ENCODE measurements at regions not wholly inside any gene's neighbourhood (a gene's known extent, or its start where the extent isn't known, plus 50 kb on each side); places are given as distances from the start of the nearest gene placed in this dataset.

DNA sequence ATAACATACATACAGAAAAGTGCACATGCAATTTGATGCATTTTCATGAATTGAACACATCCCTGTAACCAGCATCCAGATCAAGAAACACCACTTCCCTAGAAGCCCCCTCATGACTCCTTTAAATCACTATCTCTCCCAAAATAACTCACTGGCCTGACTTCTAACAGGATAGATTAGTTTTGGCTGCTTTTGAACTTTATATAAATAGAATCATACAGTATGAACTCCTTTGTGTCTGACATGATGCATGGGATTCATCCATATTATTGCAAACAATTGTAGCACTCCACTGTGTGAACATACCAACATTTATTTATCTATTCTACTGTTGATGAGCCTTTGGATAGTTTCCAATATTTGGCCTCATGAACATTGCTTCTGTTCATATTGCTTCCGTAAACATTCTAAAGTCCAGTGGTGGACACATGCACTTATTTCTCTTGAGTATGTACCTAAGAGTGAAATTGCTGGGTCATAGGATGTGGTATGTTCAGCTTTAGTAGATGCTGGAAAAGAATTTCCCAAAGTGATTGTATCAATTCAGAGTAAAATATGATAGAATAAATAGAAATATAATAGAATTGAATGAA, 148.7 kb upstream of the GDNF start:
- Histone ChIP-seq H3K4me3 (no peak overlapping the region), H3K9me3 (no peaks in the 10 kb centered on the region), H3K27ac (no peak overlapping the region), H3K36me3 (no peaks in the 10 kb centered on the region), H3K4me1 (peaks cover 0 to 13% (median 5%) of the 10 kb centered on the region in 4 donors), H3K27me3 (no peaks in the 10 kb centered on the region)
- TF ChIP-seq POLR2AphosphoS5 (IDR thresholded peaks at IDR 0.05), result no peak
- no peak for TF ChIP-seq POLR2A (IDR thresholded peaks at IDR 0.05)
- TF ChIP-seq, protein P1, sequence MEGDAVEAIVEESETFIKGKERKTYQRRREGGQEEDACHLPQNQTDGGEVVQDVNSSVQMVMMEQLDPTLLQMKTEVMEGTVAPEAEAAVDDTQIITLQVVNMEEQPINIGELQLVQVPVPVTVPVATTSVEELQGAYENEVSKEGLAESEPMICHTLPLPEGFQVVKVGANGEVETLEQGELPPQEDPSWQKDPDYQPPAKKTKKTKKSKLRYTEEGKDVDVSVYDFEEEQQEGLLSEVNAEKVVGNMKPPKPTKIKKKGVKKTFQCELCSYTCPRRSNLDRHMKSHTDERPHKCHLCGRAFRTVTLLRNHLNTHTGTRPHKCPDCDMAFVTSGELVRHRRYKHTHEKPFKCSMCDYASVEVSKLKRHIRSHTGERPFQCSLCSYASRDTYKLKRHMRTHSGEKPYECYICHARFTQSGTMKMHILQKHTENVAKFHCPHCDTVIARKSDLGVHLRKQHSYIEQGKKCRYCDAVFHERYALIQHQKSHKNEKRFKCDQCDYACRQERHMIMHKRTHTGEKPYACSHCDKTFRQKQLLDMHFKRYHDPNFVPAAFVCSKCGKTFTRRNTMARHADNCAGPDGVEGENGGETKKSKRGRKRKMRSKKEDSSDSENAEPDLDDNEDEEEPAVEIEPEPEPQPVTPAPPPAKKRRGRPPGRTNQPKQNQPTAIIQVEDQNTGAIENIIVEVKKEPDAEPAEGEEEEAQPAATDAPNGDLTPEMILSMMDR (IDR thresholded peaks at IDR 0.05), result no peak
- peak in 1 of 2 donors; percentile 23 for DNase-seq
- intact Hi-C loops (cut with DNase I; ENCODE audit: low total_unique reads), result no loop called here
- 65 to 86% (median 80%) methylated on average over 1 of the region's 1 CpG for WGBS, 5 donors

DNA sequence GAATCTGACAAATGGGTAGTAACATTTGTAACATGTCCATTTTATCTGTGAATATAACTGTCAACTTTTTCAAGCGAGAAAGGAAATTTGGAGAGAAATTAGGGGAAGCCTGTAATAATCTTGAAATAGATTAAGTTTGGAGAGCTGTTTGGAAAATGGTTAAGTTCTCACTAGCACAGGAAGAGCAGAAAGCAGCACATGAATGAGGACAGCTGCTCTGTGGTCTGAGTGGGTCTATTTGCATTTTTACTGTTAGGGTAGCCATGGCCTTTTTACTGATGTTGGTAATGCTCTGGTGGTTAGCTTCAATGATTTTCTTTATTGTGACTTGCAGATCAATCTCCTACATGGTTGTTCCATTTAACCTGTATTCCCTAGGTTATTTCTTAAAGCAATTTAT, 144.5 kb upstream of the GDNF start:
- peaks cover 0 to 7% (median 0%) of the 10 kb centered on the region in 4 donors for H3K9me3 ChIP-seq
- no peak overlapping the region for H3K4me3 ChIP-seq
- intact Hi-C loops (cut with DNase I; ENCODE audit: low total_unique reads), result no loop called here
- no peak overlapping the region for H3K27ac ChIP-seq
- 67 to 85% (median 76%) methylated on average over 1 of the region's 1 CpG for WGBS, 5 donors
- no peaks in the 10 kb centered on the region for H3K36me3 ChIP-seq
- H3K27me3 ChIP-seq, result no peaks in the 10 kb centered on the region
- peaks cover 0 to 7% (median 0%) of the 10 kb centered on the region in 4 donors for H3K4me1 ChIP-seq
- peak in 1 of 2 donors; percentile 34 for DNase-seq
- no peak for TF ChIP-seq EP300 (IDR thresholded peaks at IDR 0.05)
- no peak for TF ChIP-seq POLR2AphosphoS5 (IDR thresholded peaks at IDR 0.05)
- TF ChIP-seq, protein P1 (IDR thresholded peaks at IDR 0.05), result no peak
- TF ChIP-seq POLR2A (IDR thresholded peaks at IDR 0.05), result no peak

DNA sequence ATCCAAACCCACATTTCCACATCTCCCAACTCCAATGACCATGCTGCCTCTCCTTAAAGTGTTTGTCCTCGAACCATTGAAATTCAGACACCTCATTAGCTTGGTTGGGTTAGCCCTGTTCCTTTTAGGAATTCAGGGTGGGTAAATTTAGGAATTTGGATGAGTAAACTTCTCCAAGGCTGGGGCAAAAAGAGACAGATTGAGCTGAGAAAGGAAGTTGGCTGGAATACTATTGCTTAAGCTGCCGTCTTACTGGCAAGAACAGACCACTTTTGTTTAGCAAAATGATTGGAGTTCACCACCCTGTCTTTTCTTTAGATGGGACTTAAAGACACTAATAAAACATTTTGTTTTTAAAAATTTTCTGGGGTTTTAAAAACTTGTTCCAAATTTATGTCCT, 143.6 kb upstream of the GDNF start:
- Histone ChIP-seq H3K9me3 (peaks cover 0 to 7% (median 0%) of the 10 kb centered on the region in 4 donors), H3K27ac (no peak overlapping the region), H3K4me1 (peaks cover 0 to 1% (median 0%) of the 10 kb centered on the region in 4 donors), H3K27me3 (no peaks in the 10 kb centered on the region), H3K4me3 (no peak overlapping the region), H3K36me3 (no peaks in the 10 kb centered on the region)
- no peak for DNase-seq
- TF ChIP-seq, protein P1 (IDR thresholded peaks at IDR 0.05), result no peak
- TF ChIP-seq EP300 (IDR thresholded peaks at IDR 0.05) (no peak), POLR2AphosphoS5 (IDR thresholded peaks at IDR 0.05) (no peak), POLR2A (IDR thresholded peaks at IDR 0.05) (no peak)
- intact Hi-C loops (cut with DNase I; ENCODE audit: low total_unique reads), result no loop called here
- 29 to 61% (median 58%) methylated on average over 2 of the region's 2 CpGs for WGBS, 5 donors

DNA sequence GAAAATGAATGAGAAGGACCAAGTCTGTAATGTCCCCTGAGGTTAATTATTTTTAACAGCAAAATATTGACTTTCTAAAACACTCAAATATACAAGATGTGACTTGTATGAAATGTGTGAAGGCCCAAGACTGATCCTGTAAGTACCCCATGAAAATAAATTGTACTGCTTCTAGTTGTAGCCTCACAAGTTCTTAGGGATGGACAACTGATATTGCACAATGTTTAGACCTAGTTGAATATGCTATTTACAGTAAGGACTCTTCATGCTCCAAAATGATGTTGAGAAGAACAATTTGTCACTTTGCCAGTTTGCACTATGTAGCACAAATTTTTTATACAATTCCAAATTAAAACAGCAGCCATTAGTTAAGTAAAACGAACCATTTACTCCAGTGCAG, 139.7 kb upstream of the GDNF start:
- H3K4me3 ChIP-seq, result no peak overlapping the region
- WGBS, 5 donors, result 59 to 72% (median 65%) methylated on average over 1 of the region's 1 CpG
- no peaks in the 10 kb centered on the region for H3K27me3 ChIP-seq
- peaks cover 0 to 7% (median 0%) of the 10 kb centered on the region in 4 donors for H3K9me3 ChIP-seq
- H3K4me1 ChIP-seq, result no peaks in the 10 kb centered on the region
- H3K27ac ChIP-seq, result no peak overlapping the region
- DNase-seq, result no peak
- H3K36me3 ChIP-seq, result no peaks in the 10 kb centered on the region
- TF ChIP-seq, protein P1 (IDR thresholded peaks at IDR 0.05), result no peak
- TF ChIP-seq POLR2AphosphoS5 (IDR thresholded peaks at IDR 0.05) (no peak), POLR2A (IDR thresholded peaks at IDR 0.05) (no peak), EP300 (IDR thresholded peaks at IDR 0.05) (no peak)
- intact Hi-C loops (cut with DNase I; ENCODE audit: low total_unique reads), result no loop called here
